ENCODE measurements at regions not wholly inside any gene's neighbourhood (a gene's known extent, or its start where the extent isn't known, plus 50 kb on each side); places are given as distances from the start of the nearest gene placed in this dataset.

GRCh38 chr15:66905185-66905584, 160.2 kb upstream of the SMAD3 start:
- H3K4me3 Mint-ChIP-seq = no peak overlapping the region
- H3K27me3 Mint-ChIP-seq = no peaks in the 10 kb centered on the region
- intact Hi-C loops (cut with micrococcal nuclease) = loop anchor here (5.0 kb wide), 1 partner anchor 37 kb away; no protein-coding TSS in a partner anchor
- no peaks in the 10 kb centered on the region for H3K9me3 Mint-ChIP-seq
- H3K36me3 Mint-ChIP-seq (ENCODE audit: low read depth) = peaks cover 6% of the 10 kb centered on the region
- peaks cover 69% of the 10 kb centered on the region for H3K4me1 Mint-ChIP-seq (ENCODE audit: low read depth)
- peak overlapping the region; percentile 45 for H3K27ac Mint-ChIP-seq

GRCh38 chr15:66905954-66906353, 159.4 kb upstream of the SMAD3 start:
- Mint-ChIP-seq H3K4me1 (ENCODE audit: low read depth) (peaks cover 74% of the 10 kb centered on the region), H3K27ac (peak overlapping the region; percentile 78), H3K4me3 (no peak overlapping the region), H3K27me3 (no peaks in the 10 kb centered on the region), H3K9me3 (no peaks in the 10 kb centered on the region), H3K36me3 (ENCODE audit: low read depth) (peaks cover 6% of the 10 kb centered on the region)
- intact Hi-C loops (cut with micrococcal nuclease) = loop anchor here (5.0 kb wide), 1 partner anchor 36 kb away; no protein-coding TSS in a partner anchor

GRCh38 chr15:66906668-66907614, 158.5 kb upstream of the SMAD3 start:
- Mint-ChIP-seq H3K27ac (peak overlapping the region; percentile 86), H3K4me3 (no peak overlapping the region), H3K9me3 (no peaks in the 10 kb centered on the region), H3K36me3 (ENCODE audit: low read depth) (peaks cover 6% of the 10 kb centered on the region), H3K4me1 (ENCODE audit: low read depth) (peaks cover 74% of the 10 kb centered on the region), H3K27me3 (no peaks in the 10 kb centered on the region)
- intact Hi-C loops (cut with micrococcal nuclease) = loop anchor here (5.0 kb wide), 1 partner anchor 35 kb away; no protein-coding TSS in a partner anchor

- Mint-ChIP-seq H3K9me3 (no peaks in the 10 kb centered on the region), H3K27ac (peak overlapping the region; percentile 86), H3K4me3 (peak overlapping the region; percentile 41), H3K4me1 (ENCODE audit: low read depth) (peaks cover 81% of the 10 kb centered on the region), H3K27me3 (no peaks in the 10 kb centered on the region), H3K36me3 (ENCODE audit: low read depth) (peaks cover 6% of the 10 kb centered on the region)
- intact Hi-C loops (cut with micrococcal nuclease) = loop anchor here (5.0 kb wide), 1 partner anchor 34 kb away; no protein-coding TSS in a partner anchor
Measured at GRCh38 chr15:66907826-66908743, 157.3 kb upstream of the SMAD3 start.

- H3K4me3 Mint-ChIP-seq = peak overlapping the region; percentile 41
- H3K36me3 Mint-ChIP-seq (ENCODE audit: low read depth) = peaks cover 6% of the 10 kb centered on the region
- peaks cover 79% of the 10 kb centered on the region for H3K4me1 Mint-ChIP-seq (ENCODE audit: low read depth)
- H3K27me3 Mint-ChIP-seq = no peaks in the 10 kb centered on the region
- H3K9me3 Mint-ChIP-seq = no peaks in the 10 kb centered on the region
- intact Hi-C loops (cut with micrococcal nuclease) = loop anchor here (5.0 kb wide), 1 partner anchor 34 kb away; no protein-coding TSS in a partner anchor
- H3K27ac Mint-ChIP-seq = peak overlapping the region; percentile 86
Measured at GRCh38 chr15:66908744-66909095, 156.7 kb upstream of the SMAD3 start.

GRCh38 chr15:66909381-66909890, 156.0 kb upstream of the SMAD3 start:
- Mint-ChIP-seq H3K27me3 (no peaks in the 10 kb centered on the region), H3K4me1 (ENCODE audit: low read depth) (peaks cover 78% of the 10 kb centered on the region), H3K4me3 (no peak overlapping the region), H3K36me3 (ENCODE audit: low read depth) (peaks cover 6% of the 10 kb centered on the region), H3K9me3 (no peaks in the 10 kb centered on the region), H3K27ac (peak overlapping the region; percentile 86)
- intact Hi-C loops (cut with micrococcal nuclease) = loop anchor here (5.0 kb wide), 1 partner anchor 33 kb away; no protein-coding TSS in a partner anchor

GRCh38 chr15:66911131-66911700, 154.2 kb upstream of the SMAD3 start:
- H3K4me3 Mint-ChIP-seq = no peak overlapping the region
- peaks cover 3% of the 10 kb centered on the region for H3K27me3 Mint-ChIP-seq
- peaks cover 86% of the 10 kb centered on the region for H3K4me1 Mint-ChIP-seq (ENCODE audit: low read depth)
- peaks cover 5% of the 10 kb centered on the region for H3K9me3 Mint-ChIP-seq
- peak overlapping the region; percentile 79 for H3K27ac Mint-ChIP-seq
- H3K36me3 Mint-ChIP-seq (ENCODE audit: low read depth) = peaks cover 9% of the 10 kb centered on the region
- intact Hi-C loops (cut with micrococcal nuclease) = no loop called here

GRCh38 chr15:66912001-66912400, 153.4 kb upstream of the SMAD3 start:
- Mint-ChIP-seq H3K4me3 (no peak overlapping the region), H3K36me3 (ENCODE audit: low read depth) (peaks cover 12% of the 10 kb centered on the region), H3K4me1 (ENCODE audit: low read depth) (peaks cover 85% of the 10 kb centered on the region), H3K27ac (peak overlapping the region; percentile 88), H3K9me3 (peaks cover 13% of the 10 kb centered on the region), H3K27me3 (peaks cover 3% of the 10 kb centered on the region)
- intact Hi-C loops (cut with micrococcal nuclease) = no loop called here

- peaks cover 16% of the 10 kb centered on the region for H3K36me3 Mint-ChIP-seq (ENCODE audit: low read depth)
- H3K27ac Mint-ChIP-seq = peak overlapping the region; percentile 88
- H3K4me3 Mint-ChIP-seq = no peak overlapping the region
- intact Hi-C loops (cut with micrococcal nuclease) = no loop called here
- H3K27me3 Mint-ChIP-seq = peaks cover 3% of the 10 kb centered on the region
- H3K9me3 Mint-ChIP-seq = peaks cover 18% of the 10 kb centered on the region
- peaks cover 81% of the 10 kb centered on the region for H3K4me1 Mint-ChIP-seq (ENCODE audit: low read depth)
Measured at GRCh38 chr15:66912441-66912840, 153.0 kb upstream of the SMAD3 start.

GRCh38 chr15:66917904-66918448, 147.4 kb upstream of the SMAD3 start:
- H3K9me3 Mint-ChIP-seq = peaks cover 39% of the 10 kb centered on the region

GRCh38 chr15:66919421-66919820, 146.0 kb upstream of the SMAD3 start:
- H3K27me3 Mint-ChIP-seq = peaks cover 3% of the 10 kb centered on the region
- no peak overlapping the region for H3K4me3 Mint-ChIP-seq
- peaks cover 50% of the 10 kb centered on the region for H3K36me3 Mint-ChIP-seq (ENCODE audit: low read depth)
- intact Hi-C loops (cut with micrococcal nuclease) = no loop called here
- peaks cover 65% of the 10 kb centered on the region for H3K4me1 Mint-ChIP-seq (ENCODE audit: low read depth)
- peak overlapping the region; percentile 67 for H3K27ac Mint-ChIP-seq
- peaks cover 54% of the 10 kb centered on the region for H3K9me3 Mint-ChIP-seq

More at GRCh38 chr15:66917904-66918448, 147.4 kb upstream of the SMAD3 start:
- no peak overlapping the region for H3K4me3 Mint-ChIP-seq
- peaks cover 64% of the 10 kb centered on the region for H3K4me1 Mint-ChIP-seq (ENCODE audit: low read depth)
- peaks cover 44% of the 10 kb centered on the region for H3K36me3 Mint-ChIP-seq (ENCODE audit: low read depth)
- intact Hi-C loops (cut with micrococcal nuclease) = no loop called here
- H3K27ac Mint-ChIP-seq = no peak overlapping the region
- peaks cover 3% of the 10 kb centered on the region for H3K27me3 Mint-ChIP-seq

- intact Hi-C loops (cut with micrococcal nuclease) = no loop called here
- peaks cover 48% of the 10 kb centered on the region for H3K4me1 Mint-ChIP-seq (ENCODE audit: low read depth)
- peaks cover 44% of the 10 kb centered on the region for H3K36me3 Mint-ChIP-seq (ENCODE audit: low read depth)
- H3K4me3 Mint-ChIP-seq = no peak overlapping the region
- peak overlapping the region; percentile 97 for H3K27ac Mint-ChIP-seq
- peaks cover 57% of the 10 kb centered on the region for H3K9me3 Mint-ChIP-seq
- H3K27me3 Mint-ChIP-seq = no peaks in the 10 kb centered on the region
Measured at GRCh38 chr15:66921319-66921915, 144.0 kb upstream of the SMAD3 start.

- intact Hi-C loops (cut with micrococcal nuclease) = no loop called here
- H3K36me3 Mint-ChIP-seq (ENCODE audit: low read depth) = peaks cover 32% of the 10 kb centered on the region
- peak overlapping the region; percentile 97 for H3K27ac Mint-ChIP-seq
- peaks cover under 1% of the 10 kb centered on the region for H3K27me3 Mint-ChIP-seq
- H3K9me3 Mint-ChIP-seq = peaks cover 49% of the 10 kb centered on the region
- H3K4me3 Mint-ChIP-seq = no peak overlapping the region
- H3K4me1 Mint-ChIP-seq (ENCODE audit: low read depth) = peaks cover 43% of the 10 kb centered on the region
Measured at GRCh38 chr15:66922608-66923007, 142.8 kb upstream of the SMAD3 start.

Data from dendritic cell treated with granulocyte-macrophage colony-stimulating factor and Interleukin-4, amounts not matched to agents 40 ng/mL and 50 ng/mL, for 4 days (primary cell).